DMS79 (cell line): ENCODE measurements at regions not wholly inside any gene's neighbourhood (a gene's known extent, or its start where the extent isn't known, plus 50 kb on each side); places are given as distances from the start of the nearest gene placed in this dataset.
"Not testable (repeated sequence)": the region's sequence is repeated elsewhere in the genome, so short reads cannot be mapped to it uniquely, and the experiment has no call there.

Experiments used
- DNase-seq: peaks from one replicate; lab custom pipeline; 2025; lab: John Stamatoyannopoulos, UW

GRCh38 chr4:86413426-86413825 is 53.6 kb upstream of the MAPK10 start:
- DNase-seq = not testable (repeated sequence)

- DNase-seq = no peak
These were observed 54.8 kb upstream of the MAPK10 start for GRCh38 chr4:86414686-86415085.

- DNase-seq = no peak
These were observed 56.2 kb upstream of the MAPK10 start for GRCh38 chr4:86416081-86416480.

GRCh38 chr4:86421461-86421860 is 61.6 kb upstream of the MAPK10 start:
- no peak for DNase-seq

GRCh38 chr4:86431543-86432116 is 71.8 kb upstream of the MAPK10 start:
- DNase-seq = no peak

GRCh38 chr4:86432559-86433134 is 72.8 kb upstream of the MAPK10 start:
- DNase-seq = no peak

GRCh38 chr4:86439293-86439692 is 79.4 kb upstream of the MAPK10 start:
- DNase-seq = no peak

GRCh38 chr4:86441175-86441936 is 81.5 kb upstream of the MAPK10 start:
- DNase-seq = no peak

GRCh38 chr4:86442881-86443280 is 83.0 kb upstream of the MAPK10 start:
- no peak for DNase-seq

GRCh38 chr4:86443495-86443894 is 83.6 kb upstream of the MAPK10 start:
- no peak for DNase-seq

GRCh38 chr4:86446996-86447395 is 87.1 kb upstream of the MAPK10 start:
- no peak for DNase-seq

- no peak for DNase-seq
These were observed 89.0 kb upstream of the MAPK10 start for GRCh38 chr4:86448871-86449270.

GRCh38 chr4:86449746-86450588 is 90.1 kb upstream of the MAPK10 start:
- no peak for DNase-seq

- DNase-seq = no peak
These were observed 91.0 kb upstream of the MAPK10 start for GRCh38 chr4:86450861-86451260.

- DNase-seq = peak; percentile 27
These were observed 91.9 kb upstream of the MAPK10 start for GRCh38 chr4:86451560-86452330.

- DNase-seq = peak; percentile 29
These were observed 92.6 kb upstream of the MAPK10 start for GRCh38 chr4:86452422-86452891.

GRCh38 chr4:86452924-86453531 is 93.2 kb upstream of the MAPK10 start:
- DNase-seq = peak; percentile 70

GRCh38 chr4:86453611-86454072 is 93.8 kb upstream of the MAPK10 start:
- DNase-seq = peak; percentile 90

- no peak for DNase-seq
These were observed 102.0 kb upstream of the MAPK10 start for GRCh38 chr4:86461849-86462248.

GRCh38 chr4:86472377-86473019 is 112.6 kb upstream of the MAPK10 start:
- DNase-seq = no peak

- DNase-seq = not testable (repeated sequence)
These were observed 116.0 kb upstream of the PTPN13 start for GRCh38 chr4:86478151-86478550.
